A549 (cell line): ENCODE measurements at regions not wholly inside any gene's neighbourhood (a gene's known extent, or its start where the extent isn't known, plus 50 kb on each side); places are given as distances from the start of the nearest gene placed in this dataset.

Experiments
- ATAC-seq, 2 experiments: fragments of 200-7000 bp in 1 of 2; fragments of >200 bp in 1 of 2; cut with Nextera tagmentation in 1 of 2; cut with Tn5 transposase in 1 of 2; 3 replicates each; pipeline versions ENCODE4 v1.8.0 to v1.9.1; 2018 to 2020; ENCODE audit warnings: mild to moderate bottlenecking in 1 of 2, moderate library complexity in 1 of 2
- CTCF ChIA-PET: fragments of 300-600 bp; sonication (Branson Sonifier 250); formaldehyde crosslinking; extraction: SDS; loops from one replicate; lab custom pipeline; 2021; ENCODE audit warnings: antibody characterized with exemption, inconsistent platforms; lab: Yijun Ruan, JAX
- POLR2A ChIA-PET: fragments of 350-600 bp; formaldehyde crosslinking; extraction: SDS; loops from one replicate; lab custom pipeline; 2021; ENCODE audit warnings: antibody characterized with exemption, inconsistent platforms; lab: Yijun Ruan, JAX
- DNase-seq, 2 experiments: peaks; one replicate each; pipeline versions ENCODE4 v3.0.0 to v3.0.0-alpha.2; 2011 to 2016; ENCODE audit warnings: low read depth in 1 of 2, low spot score in 1 of 2
- FAIRE-seq: peaks from 2 replicates; lab custom pipeline; 2011; peaks lifted over from hg19 to GRCh38; lab: Jason Lieb, UNC
- H3K27ac ChIP-seq, 2 experiments: fragments of >200 bp; sonication (Bioruptor Twin); formaldehyde crosslinking; 3 replicates each; pipeline ENCODE4 v1.5.1; 2016 to 2017
- H3K4me1 ChIP-seq: fragments of >200 bp; sonication (Bioruptor Twin); formaldehyde crosslinking; 3 replicates; pipeline ENCODE4 v1.6.1; 2016
- H3K4me2 ChIP-seq: fragments of >200 bp; sonication (Bioruptor Twin); formaldehyde crosslinking; 3 replicates; pipeline ENCODE4 v1.6.1; 2016
- H3K4me3 ChIP-seq: fragments of >200 bp; sonication (Bioruptor Twin); formaldehyde crosslinking; 3 replicates; pipeline ENCODE4 v1.5.1; 2016
- H3K9me3 ChIP-seq: fragments of >200 bp; sonication (Bioruptor Twin); formaldehyde crosslinking; 3 replicates; pipeline ENCODE4 v1.6.1; 2016
- ATOH8 ChIP-seq: fragments of 250-450 bp; sonication (Bioruptor Pico); IDR thresholded peaks from 2 replicates; pipeline ENCODE4 v1.5.0; 2020; ENCODE audit warnings: low read depth, mild to moderate bottlenecking, moderate library complexity
- BCL3 ChIP-seq: fragments of >200 bp; sonication (Bioruptor Twin); formaldehyde crosslinking; IDR thresholded peaks from 3 replicates; pipeline ENCODE4 v1.6.1; 2016
- BHLHE40 ChIP-seq: IDR thresholded peaks from 2 replicates; pipeline ENCODE4 v1.6.1; 2012; ENCODE audit warnings: low read depth, low read length, inconsistent platforms
- CBX2 ChIP-seq: fragments of 200-600 bp; sonication (generic); IDR thresholded peaks from 2 replicates; pipeline ENCODE4 v1.6.1; 2016; ENCODE audit warnings: low read depth, mild to moderate bottlenecking, borderline replicate concordance
- CHD4 ChIP-seq: fragments of 200-600 bp; sonication (generic); IDR thresholded peaks from 2 replicates; pipeline ENCODE4 v1.6.1; 2016; ENCODE audit warnings: antibody characterized with exemption, mild to moderate bottlenecking, borderline replicate concordance
- CTCF ChIP-seq: fragments of >200 bp; sonication (Bioruptor Twin); formaldehyde crosslinking; IDR thresholded peaks from 3 replicates; pipeline ENCODE4 v1.5.1; 2016
- EHF ChIP-seq: fragments of 250-450 bp; sonication (Bioruptor Pico); IDR thresholded peaks from 2 replicates; pipeline ENCODE4 v1.5.0; 2020; ENCODE audit warnings: mild to moderate bottlenecking
- EHMT2 ChIP-seq: fragments of 200-600 bp; sonication (generic); IDR thresholded peaks from 2 replicates; pipeline ENCODE4 v1.6.1; 2016; ENCODE audit warnings: antibody characterized with exemption, low read depth, mild to moderate bottlenecking, moderate library complexity
- FOXS1 ChIP-seq: fragments of 250-450 bp; sonication (Bioruptor Pico); IDR thresholded peaks from 2 replicates; pipeline ENCODE4 v1.5.0; 2020; ENCODE audit warnings: mild to moderate bottlenecking, moderate library complexity
- HEYL ChIP-seq: fragments of 250-450 bp; sonication (Bioruptor Pico); IDR thresholded peaks from 2 replicates; pipeline ENCODE4 v1.8.0; 2021; ENCODE audit warnings: mild to moderate bottlenecking, moderate library complexity
- HOXB5 ChIP-seq: fragments of 250-450 bp; sonication (Bioruptor Pico); IDR thresholded peaks from 2 replicates; pipeline ENCODE4 v1.5.0; 2020; ENCODE audit warnings: mild to moderate bottlenecking, moderate library complexity
- JUN ChIP-seq, 2 experiments: fragments of >200 bp; sonication (Bioruptor Twin); formaldehyde crosslinking; IDR thresholded peaks; 2 replicates in 1 of 2; 3 replicates in 1 of 2; pipeline ENCODE4 v1.6.1; 2016 to 2017
- KDM1A ChIP-seq: fragments of 200-600 bp; sonication (generic); IDR thresholded peaks from 2 replicates; pipeline ENCODE4 v1.6.1; 2016; ENCODE audit warnings: low read depth, mild to moderate bottlenecking
- KDM5A ChIP-seq: fragments of 200-600 bp; sonication (generic); IDR thresholded peaks from 2 replicates; pipeline ENCODE4 v1.6.1; 2016; ENCODE audit warnings: antibody characterized with exemption, mild to moderate bottlenecking
- MAFK ChIP-seq: fragments of 450-650 bp; IDR thresholded peaks from 2 replicates; pipeline ENCODE4 v1.6.1; 2014; ENCODE audit not compliant: partially characterized antibody
- MAZ ChIP-seq: fragments of 150-350 bp; IDR thresholded peaks from 2 replicates; pipeline ENCODE4 v1.6.1; 2014; ENCODE audit warnings: antibody characterized with exemption, low read depth, low read length, borderline replicate concordance
- MYC ChIP-seq: IDR thresholded peaks from 2 replicates; pipeline ENCODE4 v1.6.1; 2012; ENCODE audit warnings: mild to moderate bottlenecking, inconsistent platforms, low read length, improper control_type of control experiment, borderline replicate concordance
- NFE2L2 ChIP-seq: fragments of 150-350 bp; conservative IDR thresholded peaks from 2 replicates; pipeline ENCODE4 v1.6.1; 2014; ENCODE audit warnings: low read length
- NR3C1 ChIP-seq: fragments of >200 bp; sonication (Bioruptor Twin); formaldehyde crosslinking; IDR thresholded peaks from 3 replicates; pipeline ENCODE4 v1.6.1; 2017
- PHF8 ChIP-seq: fragments of 200-600 bp; sonication (generic); IDR thresholded peaks from 2 replicates; pipeline ENCODE4 v1.6.1; 2016; ENCODE audit warnings: low read depth, mild to moderate bottlenecking, antibody characterized with exemption, moderate library complexity, borderline replicate concordance
- POLR2A ChIP-seq: IDR thresholded peaks from 2 replicates; pipeline ENCODE4 v1.6.1; 2012; ENCODE audit warnings: mild to moderate bottlenecking, low read length
- RAD21 ChIP-seq, 2 experiments: fragments of >200 bp in 1 of 2; sonication (Bioruptor Twin) in 1 of 2; formaldehyde crosslinking in 1 of 2; IDR thresholded peaks in 1 of 2; conservative IDR thresholded peaks in 1 of 2; 2 replicates in 1 of 2; 3 replicates in 1 of 2; pipeline ENCODE4 v1.6.1; 2012 to 2018; ENCODE audit warnings: inconsistent platforms in 1 of 2
- RARB ChIP-seq: fragments of 250-450 bp; sonication (Bioruptor Pico); IDR thresholded peaks from 2 replicates; pipeline ENCODE4 v1.8.0; 2021; ENCODE audit warnings: mild to moderate bottlenecking, moderate library complexity
- SMC3 ChIP-seq: fragments of >200 bp; sonication (Bioruptor Twin); formaldehyde crosslinking; IDR thresholded peaks from 3 replicates; pipeline ENCODE4 v1.6.1; 2018; ENCODE audit warnings: inconsistent platforms
- ZFP36 ChIP-seq: fragments of 450-650 bp; IDR thresholded peaks from 2 replicates; pipeline ENCODE4 v1.6.1; 2014; ENCODE audit warnings: borderline replicate concordance; ENCODE audit not compliant: partially characterized antibody
- ZNF302 ChIP-seq: fragments of 250-450 bp; sonication (Bioruptor Pico); IDR thresholded peaks from 2 replicates; pipeline ENCODE4 v1.9.0; 2021; ENCODE audit warnings: inconsistent platforms, mild to moderate bottlenecking, moderate library complexity
- ZSCAN20 ChIP-seq: fragments of 250-450 bp; sonication (Bioruptor Pico); IDR thresholded peaks from 2 replicates; pipeline ENCODE4 v1.8.0; 2022; ENCODE audit warnings: mild to moderate bottlenecking, moderate library complexity
- WGBS: methylation state at CpG from one replicate; pipeline ENCODE4 v1.1.6; 2017; ENCODE audit errors: missing lambda C conversion rate; 5-methylcytosine and 5-hydroxymethylcytosine counted together
- TF ChIP-seq, protein P1 (sequence below): fragments of >200 bp; sonication (Bioruptor Twin); formaldehyde crosslinking; IDR thresholded peaks from 2 replicates; pipeline ENCODE4 v1.6.1; 2016
- TF ChIP-seq, protein P2 (sequence below): fragments of 200-600 bp; sonication (generic); IDR thresholded peaks from 2 replicates; pipeline ENCODE4 v1.6.1; 2016; ENCODE audit warnings: antibody characterized with exemption, mild to moderate bottlenecking, moderate library complexity
- TF ChIP-seq, protein P3 (sequence below): fragments of 150-350 bp; IDR thresholded peaks from 2 replicates; pipeline ENCODE4 v1.6.1; 2014; ENCODE audit warnings: low read depth, mild to moderate bottlenecking, low read length

DNA sequence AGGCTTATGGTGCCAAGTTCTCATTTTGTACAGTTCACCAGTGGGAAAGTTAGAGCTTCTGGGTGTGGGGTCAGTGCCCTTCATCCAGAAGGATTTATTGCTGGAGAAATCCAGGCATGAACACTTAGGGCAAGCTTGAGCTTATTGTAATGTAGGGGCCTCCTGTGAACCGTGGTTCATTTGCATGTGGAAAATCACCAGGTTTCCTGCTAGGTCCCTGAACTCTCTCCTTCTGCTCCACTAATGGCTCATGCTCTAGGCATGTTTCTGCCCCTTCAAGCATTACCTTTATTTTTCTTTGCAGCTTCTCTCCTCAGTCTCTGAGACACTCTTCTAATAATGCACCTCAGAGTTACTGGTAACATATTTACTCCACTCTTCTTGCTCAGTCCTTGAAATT lies 79.3 kb upstream of the FAM98A start:
- 4% methylated on average over 1 of the region's 1 CpG for WGBS
- H3K4me3 ChIP-seq = no peak overlapping the region
- TF ChIP-seq MAFK (no peak), NR3C1 (no peak), EHMT2 (no peak), POLR2A (no peak), FOXS1 (CRISPR knock-in tag) (no peak), JUN (IDR thresholded peaks at IDR 0.05) (no peak), MYC (no peak), HOXB5 (CRISPR knock-in tag) (no peak), BHLHE40 (no peak)
- TF ChIP-seq, protein P1, sequence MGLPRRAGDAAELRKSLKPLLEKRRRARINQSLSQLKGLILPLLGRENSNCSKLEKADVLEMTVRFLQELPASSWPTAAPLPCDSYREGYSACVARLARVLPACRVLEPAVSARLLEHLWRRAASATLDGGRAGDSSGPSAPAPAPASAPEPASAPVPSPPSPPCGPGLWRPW = no peak
- CTCF ChIA-PET = no interaction called here
- no peak overlapping the region for H3K27ac ChIP-seq
- ATAC-seq (no peak), DNase-seq (no peak), FAIRE-seq (no peak)
- no peaks in the 10 kb centered on the region for H3K4me1 ChIP-seq
- no peaks in the 10 kb centered on the region for H3K9me3 ChIP-seq
- H3K4me2 ChIP-seq = no peak overlapping the region
- POLR2A ChIA-PET = no interaction called here

- ChIA-PET POLR2A (no interaction called here), CTCF (interaction anchor here (0.8 to 1.3 kb wide), 4 partner anchors 28 to 1761 kb away, joined by 3 to 4 read pairs (median 3); no protein-coding TSS in a partner anchor)
- FAIRE-seq (peak; percentile 7), DNase-seq (peak in 1 of 2 experiments; percentile 26), ATAC-seq (peak in 1 of 2 experiments; percentile 73; a peak in 3 of 6 replicates)
- no peak overlapping the region for H3K4me3 ChIP-seq
- no peaks in the 10 kb centered on the region for H3K9me3 ChIP-seq
- no peak overlapping the region for H3K27ac ChIP-seq
- no peak overlapping the region for H3K4me2 ChIP-seq
- WGBS = 2% methylated on average over 2 of the region's 2 CpGs
- H3K4me1 ChIP-seq = no peaks in the 10 kb centered on the region
- no peak for TF ChIP-seq ZFP36
- no peak for TF ChIP-seq KDM5A
- TF ChIP-seq ATOH8 (CRISPR knock-in tag) = no peak
- TF ChIP-seq HEYL (CRISPR knock-in tag) = no peak
- no peak for TF ChIP-seq RARB (CRISPR knock-in tag)
- no peak for TF ChIP-seq KDM1A
- TF ChIP-seq MYC = no peak
- TF ChIP-seq ZNF302 (CRISPR knock-in tag) = no peak
- no peak for TF ChIP-seq ZSCAN20 (CRISPR knock-in tag)
- TF ChIP-seq, protein P2, sequence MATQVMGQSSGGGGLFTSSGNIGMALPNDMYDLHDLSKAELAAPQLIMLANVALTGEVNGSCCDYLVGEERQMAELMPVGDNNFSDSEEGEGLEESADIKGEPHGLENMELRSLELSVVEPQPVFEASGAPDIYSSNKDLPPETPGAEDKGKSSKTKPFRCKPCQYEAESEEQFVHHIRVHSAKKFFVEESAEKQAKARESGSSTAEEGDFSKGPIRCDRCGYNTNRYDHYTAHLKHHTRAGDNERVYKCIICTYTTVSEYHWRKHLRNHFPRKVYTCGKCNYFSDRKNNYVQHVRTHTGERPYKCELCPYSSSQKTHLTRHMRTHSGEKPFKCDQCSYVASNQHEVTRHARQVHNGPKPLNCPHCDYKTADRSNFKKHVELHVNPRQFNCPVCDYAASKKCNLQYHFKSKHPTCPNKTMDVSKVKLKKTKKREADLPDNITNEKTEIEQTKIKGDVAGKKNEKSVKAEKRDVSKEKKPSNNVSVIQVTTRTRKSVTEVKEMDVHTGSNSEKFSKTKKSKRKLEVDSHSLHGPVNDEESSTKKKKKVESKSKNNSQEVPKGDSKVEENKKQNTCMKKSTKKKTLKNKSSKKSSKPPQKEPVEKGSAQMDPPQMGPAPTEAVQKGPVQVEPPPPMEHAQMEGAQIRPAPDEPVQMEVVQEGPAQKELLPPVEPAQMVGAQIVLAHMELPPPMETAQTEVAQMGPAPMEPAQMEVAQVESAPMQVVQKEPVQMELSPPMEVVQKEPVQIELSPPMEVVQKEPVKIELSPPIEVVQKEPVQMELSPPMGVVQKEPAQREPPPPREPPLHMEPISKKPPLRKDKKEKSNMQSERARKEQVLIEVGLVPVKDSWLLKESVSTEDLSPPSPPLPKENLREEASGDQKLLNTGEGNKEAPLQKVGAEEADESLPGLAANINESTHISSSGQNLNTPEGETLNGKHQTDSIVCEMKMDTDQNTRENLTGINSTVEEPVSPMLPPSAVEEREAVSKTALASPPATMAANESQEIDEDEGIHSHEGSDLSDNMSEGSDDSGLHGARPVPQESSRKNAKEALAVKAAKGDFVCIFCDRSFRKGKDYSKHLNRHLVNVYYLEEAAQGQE = no peak
- no peak for TF ChIP-seq MAZ
- TF ChIP-seq PHF8 = no peak
- TF ChIP-seq CBX2 = no peak
- no peak for TF ChIP-seq NR3C1
- peak; percentile 48 for TF ChIP-seq CTCF
- TF ChIP-seq BCL3 = no peak
- TF ChIP-seq NFE2L2 = no peak
- TF ChIP-seq SMC3 = peak; percentile 38; the same call in 1 of the 3 replicates
- no peak for TF ChIP-seq BHLHE40
- peak; percentile 67 to 68 for TF ChIP-seq RAD21 (conservative IDR thresholded peaks at IDR 0.05 in 1 of 2, IDR thresholded peaks at IDR 0.05 in 1 of 2)
- TF ChIP-seq CHD4 = no peak
- TF ChIP-seq, protein P3, sequence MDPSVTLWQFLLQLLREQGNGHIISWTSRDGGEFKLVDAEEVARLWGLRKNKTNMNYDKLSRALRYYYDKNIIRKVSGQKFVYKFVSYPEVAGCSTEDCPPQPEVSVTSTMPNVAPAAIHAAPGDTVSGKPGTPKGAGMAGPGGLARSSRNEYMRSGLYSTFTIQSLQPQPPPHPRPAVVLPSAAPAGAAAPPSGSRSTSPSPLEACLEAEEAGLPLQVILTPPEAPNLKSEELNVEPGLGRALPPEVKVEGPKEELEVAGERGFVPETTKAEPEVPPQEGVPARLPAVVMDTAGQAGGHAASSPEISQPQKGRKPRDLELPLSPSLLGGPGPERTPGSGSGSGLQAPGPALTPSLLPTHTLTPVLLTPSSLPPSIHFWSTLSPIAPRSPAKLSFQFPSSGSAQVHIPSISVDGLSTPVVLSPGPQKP = no peak
- TF ChIP-seq EHF (CRISPR knock-in tag) = no peak
These were observed 74.8 kb upstream of the FAM98A start for GRCh38 chr2:33673937-33674336.
